ENCODE measurements at regions not wholly inside any gene's neighbourhood (a gene's known extent, or its start where the extent isn't known, plus 50 kb on each side); places are given as distances from the start of the nearest gene placed in this dataset.
"Not testable (repeated sequence)": the region's sequence is repeated elsewhere in the genome, so short reads cannot be mapped to it uniquely, and the experiment has no call there.

GRCh38 chr4:26174027-26174426, 146.8 kb upstream of the RBPJ start:
- no peak for DNase-seq (ENCODE audit: low spot score)

GRCh38 chr4:26175006-26175786, 145.6 kb upstream of the RBPJ start:
- no peak for DNase-seq (ENCODE audit: low spot score)

DNA sequence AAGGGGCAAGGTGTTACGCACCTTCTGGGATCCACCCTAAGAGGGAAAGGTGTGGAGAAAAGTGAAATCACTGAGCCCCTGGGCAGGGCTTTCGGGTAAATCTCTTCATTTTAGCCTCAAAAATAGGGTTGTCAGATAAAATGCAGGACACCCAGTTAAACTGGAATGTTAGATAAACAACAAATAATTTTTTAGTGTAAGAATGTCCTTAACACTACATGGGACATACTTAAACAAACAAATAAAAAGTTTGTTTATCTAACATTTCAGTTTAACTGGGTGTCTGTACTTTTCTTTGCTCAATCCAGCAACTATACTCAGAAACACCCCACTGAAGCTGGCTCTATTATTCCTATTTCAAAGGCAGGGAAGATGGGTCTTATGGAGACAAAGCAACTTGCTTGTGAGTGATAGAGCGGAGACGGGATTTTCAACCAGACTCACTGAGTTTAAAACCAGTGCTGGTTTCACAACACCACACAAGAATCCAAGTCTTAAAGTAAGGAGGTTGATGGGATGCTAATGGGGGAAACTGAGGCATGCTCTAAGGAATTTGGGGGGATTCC, 144.8 kb upstream of the RBPJ start:
- DNase-seq (ENCODE audit: low spot score), result no peak

- DNase-seq (ENCODE audit: low spot score), result no peak
Observed at GRCh38 chr4:26176598-26177149, 144.1 kb upstream of the RBPJ start.

DNA sequence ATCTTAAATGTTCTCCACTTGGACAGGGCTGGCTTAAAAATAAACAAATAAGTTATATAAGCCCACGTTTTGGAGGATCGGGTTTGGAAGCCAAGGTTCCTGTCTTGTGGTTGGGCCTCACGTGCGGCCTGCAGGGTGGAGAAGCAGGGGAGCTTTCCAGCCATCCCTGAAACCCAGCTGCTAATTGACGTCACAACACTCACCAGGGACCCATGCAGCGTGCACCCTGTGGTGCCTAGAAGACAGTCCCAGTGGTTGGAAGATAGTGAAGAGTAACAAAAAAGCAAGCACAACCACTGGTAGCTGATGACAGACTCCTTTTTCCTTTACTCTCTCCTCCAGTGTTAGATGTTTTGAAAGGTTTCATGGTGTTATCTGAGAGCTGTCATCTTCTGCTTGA, 142.0 kb upstream of the RBPJ start:
- DNase-seq (ENCODE audit: low spot score), result no peak

GRCh38 chr4:26179316-26179760, 141.5 kb upstream of the RBPJ start:
- DNase-seq (ENCODE audit: low spot score), result no peak

DNA sequence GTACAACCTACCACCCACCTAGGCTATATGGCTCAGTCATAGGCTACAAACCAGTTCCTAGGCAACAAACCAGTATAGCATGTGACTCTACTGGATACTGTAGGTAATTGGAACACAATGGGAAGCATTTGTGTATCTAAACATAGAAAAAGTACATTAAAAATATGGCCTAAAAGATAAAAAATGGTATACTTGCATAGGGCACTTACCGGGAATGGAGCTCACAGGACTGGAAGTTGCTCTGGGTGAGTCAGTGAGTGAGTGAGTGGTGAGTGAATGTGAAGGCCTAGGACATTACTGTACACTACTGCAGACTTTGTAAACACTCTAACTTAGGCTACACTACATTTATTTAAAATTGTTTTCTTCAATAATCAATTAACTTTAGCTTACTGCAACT, 139.2 kb upstream of the RBPJ start:
- DNase-seq (ENCODE audit: low spot score), result no peak

DNA sequence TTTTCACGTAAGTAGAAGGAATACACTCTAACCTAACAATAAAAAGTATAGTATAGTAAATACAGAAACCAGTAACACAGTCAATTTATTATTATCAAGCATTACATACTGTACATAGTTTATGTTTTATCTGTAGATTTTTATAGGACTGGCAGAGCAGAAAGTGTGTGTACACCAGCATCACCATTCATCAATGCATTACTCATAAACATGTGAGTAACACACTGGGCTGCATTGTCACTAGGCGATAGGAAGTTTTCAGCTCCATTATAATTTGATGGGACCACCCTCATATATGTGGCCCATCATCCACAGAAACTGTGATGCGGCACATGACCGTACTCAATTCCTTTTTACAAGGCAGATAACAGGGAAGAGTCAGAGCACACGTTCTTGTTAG, 137.8 kb upstream of the RBPJ start:
- no peak for DNase-seq (ENCODE audit: low spot score)

- DNase-seq (ENCODE audit: low spot score), result no peak
Observed at GRCh38 chr4:26185436-26185835, 135.4 kb upstream of the RBPJ start.

DNA sequence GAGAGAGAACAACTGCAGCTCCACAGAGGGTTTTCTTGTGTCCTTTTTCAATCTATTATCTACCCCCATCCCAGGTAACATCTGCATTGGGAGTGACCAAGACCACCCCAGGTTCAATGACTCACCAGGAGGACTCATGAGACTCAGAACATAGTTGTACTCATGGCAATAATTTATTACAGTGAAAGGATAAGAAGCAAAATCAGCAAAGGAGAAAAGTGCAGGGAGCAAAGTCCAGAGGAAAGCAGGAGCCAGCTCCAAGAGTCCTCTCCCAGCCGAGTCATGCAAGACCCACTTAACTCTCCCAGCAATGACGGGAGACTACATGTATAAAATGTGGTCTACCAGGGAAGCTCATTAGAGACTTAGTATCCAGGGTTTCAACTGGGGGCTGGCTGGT, 129.5 kb upstream of the RBPJ start:
- no peak for DNase-seq (ENCODE audit: low spot score)

DNA sequence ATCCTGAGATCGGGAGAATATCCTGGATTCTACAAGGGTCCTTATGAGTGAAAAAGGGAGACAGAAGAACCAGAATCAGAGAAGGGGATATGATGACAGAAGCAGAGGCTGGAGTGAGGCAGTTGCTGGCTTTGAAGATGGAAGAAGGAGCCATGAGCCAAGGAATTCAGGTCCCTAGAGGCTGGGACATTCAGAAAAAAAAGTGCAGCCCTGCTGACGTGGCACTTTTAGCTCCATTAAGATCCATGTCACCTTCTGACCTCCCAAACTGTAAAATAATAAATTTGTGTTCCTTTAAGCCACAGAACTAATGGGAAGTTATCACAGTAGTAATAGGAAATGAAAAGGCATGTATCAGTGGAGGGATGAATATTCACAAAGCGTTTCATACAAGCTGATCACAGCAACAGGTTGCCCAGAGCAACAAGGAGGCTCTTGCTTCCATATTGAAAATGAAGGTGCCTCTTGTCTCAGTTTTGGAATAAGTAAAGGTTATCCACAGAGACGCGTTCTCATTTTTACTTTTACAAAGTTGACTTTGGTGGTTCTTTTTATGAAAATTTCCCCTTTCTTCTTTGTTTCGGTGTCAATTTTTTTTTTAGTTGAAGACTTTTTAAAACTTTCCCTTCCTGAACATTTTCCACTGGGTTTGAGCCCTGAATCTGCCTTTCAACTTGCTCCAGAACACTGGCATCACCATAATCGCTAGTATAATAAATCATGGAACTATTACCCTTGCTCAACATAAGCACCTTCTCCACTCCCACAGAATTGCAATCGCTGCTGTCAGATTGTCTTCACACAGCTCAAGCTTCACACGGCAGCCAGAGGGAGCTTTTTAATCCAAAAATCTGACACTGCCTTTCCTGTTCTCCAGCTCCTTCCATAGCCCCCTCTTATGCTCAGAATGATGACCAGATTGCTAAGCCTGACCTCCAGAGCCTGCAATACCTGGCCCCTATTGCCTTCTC, 127.6 kb upstream of the RBPJ start:
- no peak for DNase-seq (ENCODE audit: low spot score)

GRCh38 chr4:26194764-26195163, 126.0 kb upstream of the RBPJ start:
- no peak for DNase-seq (ENCODE audit: low spot score)

- DNase-seq (ENCODE audit: low spot score), result no peak
Observed at GRCh38 chr4:26196567-26196966, 124.2 kb upstream of the RBPJ start.

DNA sequence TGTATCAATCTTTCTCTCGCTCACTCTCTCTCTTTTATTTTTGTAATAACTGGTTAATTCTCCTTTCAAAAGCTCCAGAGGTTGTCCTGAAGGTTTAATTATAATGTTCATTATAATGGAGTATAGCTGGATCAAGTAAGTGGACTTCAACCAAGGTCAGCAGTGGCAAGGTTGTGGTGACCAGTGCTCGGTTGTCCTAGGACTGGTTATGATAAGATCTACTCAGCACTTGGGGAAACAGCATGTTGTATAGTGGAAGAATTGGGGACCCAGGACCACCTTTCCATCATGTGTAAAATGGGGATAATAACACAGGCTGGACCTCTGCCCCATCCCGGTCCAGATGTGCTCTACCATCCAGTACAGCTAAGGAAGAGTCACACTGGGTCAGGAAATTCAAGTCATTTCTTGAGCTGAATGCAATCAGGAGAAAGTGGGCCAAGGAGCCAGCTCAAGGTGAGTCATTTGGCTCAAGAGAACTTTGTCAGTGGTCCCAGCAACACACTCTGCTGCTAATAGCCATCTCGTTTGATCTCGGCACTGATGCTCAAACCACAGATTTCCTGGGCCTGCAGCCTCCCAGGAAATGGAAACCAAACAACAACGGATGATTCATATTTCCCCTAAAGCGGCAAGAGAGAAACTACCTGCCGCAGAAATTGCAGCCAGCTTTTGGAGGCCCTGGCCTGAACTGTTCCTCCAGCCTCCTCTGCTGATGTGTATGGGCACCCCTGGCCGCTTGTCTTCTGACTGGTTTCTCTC, 123.6 kb upstream of the RBPJ start:
- DNase-seq (ENCODE audit: low spot score), result no peak

DNA sequence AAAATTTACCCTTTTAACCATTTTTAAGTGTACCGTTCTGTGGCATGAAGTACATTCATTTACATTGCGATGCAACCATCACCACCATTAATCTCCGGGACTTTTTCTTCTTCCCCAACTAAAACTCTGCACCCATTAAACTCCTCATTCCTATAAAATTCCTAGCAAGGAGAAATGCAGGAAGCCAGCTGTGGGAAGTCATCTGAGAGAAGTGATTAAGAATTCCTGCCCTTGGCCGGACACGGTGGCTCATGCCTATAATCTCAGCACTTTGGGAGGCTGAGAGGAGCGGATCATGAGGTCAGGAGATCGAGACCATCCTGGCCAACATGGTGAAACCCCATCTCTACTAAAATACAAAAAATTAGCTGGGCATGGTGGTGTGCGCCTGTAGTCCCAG, 121.9 kb upstream of the RBPJ start:
- not testable (repeated sequence) for DNase-seq (ENCODE audit: low spot score)

DNA sequence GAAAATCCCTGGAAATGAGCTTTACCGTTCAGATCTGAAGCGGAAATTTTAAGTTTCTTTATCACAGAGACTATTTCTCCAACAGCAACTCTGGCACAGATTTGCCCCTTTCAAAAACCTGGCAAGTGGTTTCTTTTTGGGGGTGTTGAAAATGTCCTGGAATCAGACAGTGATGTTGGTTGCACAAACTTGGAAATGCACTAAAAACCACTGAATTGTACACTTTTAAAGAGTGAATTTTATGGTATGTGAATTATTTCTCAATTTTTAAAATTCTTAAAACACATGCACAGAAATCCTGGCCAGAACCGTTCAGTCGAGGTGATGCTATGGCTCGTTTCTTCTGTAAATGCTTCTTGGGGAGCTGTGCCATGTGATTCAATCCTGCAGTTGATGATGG, 121.2 kb upstream of the RBPJ start:
- DNase-seq (ENCODE audit: low spot score), result no peak

- DNase-seq (ENCODE audit: low spot score), result no peak
Observed at GRCh38 chr4:26201120-26201519, 119.7 kb upstream of the RBPJ start.

- DNase-seq (ENCODE audit: low spot score), result no peak
Observed at GRCh38 chr4:26204249-26204825, 116.5 kb upstream of the RBPJ start.

GRCh38 chr4:26204911-26205370, 115.9 kb upstream of the RBPJ start:
- DNase-seq (ENCODE audit: low spot score), result no peak

- DNase-seq (ENCODE audit: low spot score), result no peak
Observed at GRCh38 chr4:26206339-26206738, 114.5 kb upstream of the RBPJ start.

Data from mesenteric fat pad (tissue), 1 donor.